Stimulated activated CD4-positive, alpha-beta T cell treated with anti-CD3 and anti-CD28 coated beads, Interleukin-1b, Interleukin-23, amount 100 ng/mL, for 4 hours (primary cell): ENCODE measurements at regions not wholly inside any gene's neighbourhood (a gene's known extent, or its start where the extent isn't known, plus 50 kb on each side); places are given as distances from the start of the nearest gene placed in this dataset.
"Not testable (repeated sequence)": the region's sequence is repeated elsewhere in the genome, so short reads cannot be mapped to it uniquely, and the experiment has no call there.

Experiments used
- DNase-seq, 2 donors: peaks; one replicate each; pipeline ENCODE4 v3.0.0-alpha.2; 2020; ENCODE audit warnings: low read depth in 2 of 2

DNA sequence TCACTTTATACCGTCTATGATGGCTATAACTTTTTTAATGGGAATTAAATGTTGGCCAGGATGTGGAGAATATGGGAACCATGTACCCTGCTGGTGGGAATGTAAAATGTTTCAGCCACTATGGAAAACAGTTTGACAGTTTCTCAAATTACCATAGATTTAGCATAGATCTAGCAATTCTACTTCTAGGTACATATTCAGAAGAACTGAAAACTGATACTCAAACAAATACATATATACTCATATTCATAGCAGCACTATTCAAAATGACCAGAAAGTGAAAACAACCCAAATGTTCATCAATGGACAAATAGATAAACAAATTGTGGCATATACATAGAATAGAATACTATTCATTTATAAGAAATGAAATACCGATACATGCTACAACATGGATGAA lies 539.4 kb downstream of the IGSF11 start:
- DNase-seq: no peak

DNA sequence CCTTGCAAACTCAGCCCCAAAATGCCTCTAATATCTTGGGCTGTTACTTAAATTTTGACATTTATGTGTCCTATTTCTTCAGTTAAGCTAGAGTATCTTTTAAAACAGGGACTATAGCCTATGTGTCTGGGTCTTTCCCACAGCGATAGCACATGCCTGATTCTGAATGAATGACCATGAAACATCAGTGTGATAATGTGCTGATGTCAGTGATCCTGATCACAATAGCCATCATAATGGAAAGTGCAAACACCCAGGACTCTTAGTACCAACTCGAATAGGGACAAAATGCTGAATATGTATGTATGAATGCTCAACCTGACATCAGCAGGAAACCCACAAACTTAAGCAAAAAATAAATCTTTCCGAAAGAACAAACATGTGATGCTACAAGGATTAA lies 537.4 kb downstream of the IGSF11 start:
- DNase-seq: no peak

DNA sequence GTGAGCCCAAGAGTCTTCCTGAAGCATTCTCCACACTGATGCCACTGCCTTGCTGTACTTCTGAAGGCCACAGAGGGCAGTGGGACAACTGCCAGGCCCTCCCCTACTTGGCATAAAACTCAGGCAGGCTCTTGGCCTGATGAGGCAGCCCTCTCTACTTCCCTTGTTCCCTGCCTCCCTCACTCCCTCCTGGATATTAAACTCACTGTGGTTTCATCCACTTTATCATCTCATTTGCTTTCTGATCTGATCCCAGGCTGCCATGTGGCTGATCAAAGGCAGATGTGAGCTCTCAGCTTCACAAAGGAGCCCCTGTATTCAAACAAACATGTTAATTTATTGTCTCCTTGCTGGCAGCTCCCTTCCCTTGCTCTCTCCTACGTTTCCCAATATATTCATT lies 533.5 kb downstream of the IGSF11 start:
- no peak for DNase-seq

DNA sequence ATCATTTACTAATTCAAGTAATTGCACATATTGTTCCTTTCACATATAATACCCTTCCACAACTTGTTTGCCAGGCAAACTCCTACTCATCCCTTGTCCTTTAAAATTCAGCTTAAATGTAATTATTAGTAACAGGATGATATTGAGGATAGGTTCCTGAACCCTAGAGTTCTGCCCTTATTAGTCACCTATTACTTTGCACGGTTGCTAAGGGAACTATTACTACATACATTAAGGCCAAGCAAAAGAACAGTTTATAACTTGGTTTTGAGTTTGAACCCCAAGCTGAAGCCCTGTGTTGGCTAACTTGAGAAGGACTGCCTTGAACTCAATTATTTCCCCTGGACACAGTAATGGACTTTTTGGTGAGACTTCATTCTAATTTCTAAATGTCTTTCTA lies 529.7 kb downstream of the IGSF11 start:
- no peak for DNase-seq

DNA sequence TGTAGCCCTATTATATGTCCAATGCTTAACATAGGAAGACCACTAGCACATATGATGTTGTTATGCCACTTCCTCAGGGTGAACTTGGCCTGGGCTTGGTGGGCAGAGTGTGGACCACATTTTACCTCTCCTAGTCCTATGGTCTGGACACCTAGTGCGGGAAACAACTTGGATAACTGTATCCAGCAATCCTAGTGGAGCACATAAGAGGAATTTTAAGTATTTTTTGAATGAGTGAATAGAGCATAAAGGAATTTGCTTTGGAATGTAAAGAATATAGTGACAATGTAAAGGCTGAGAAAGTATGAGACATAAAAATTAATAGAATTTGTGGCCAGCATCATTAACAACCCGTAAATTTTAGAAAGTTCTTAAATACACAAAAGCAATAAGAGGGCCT lies 528.9 kb downstream of the IGSF11 start:
- no peak for DNase-seq

DNA sequence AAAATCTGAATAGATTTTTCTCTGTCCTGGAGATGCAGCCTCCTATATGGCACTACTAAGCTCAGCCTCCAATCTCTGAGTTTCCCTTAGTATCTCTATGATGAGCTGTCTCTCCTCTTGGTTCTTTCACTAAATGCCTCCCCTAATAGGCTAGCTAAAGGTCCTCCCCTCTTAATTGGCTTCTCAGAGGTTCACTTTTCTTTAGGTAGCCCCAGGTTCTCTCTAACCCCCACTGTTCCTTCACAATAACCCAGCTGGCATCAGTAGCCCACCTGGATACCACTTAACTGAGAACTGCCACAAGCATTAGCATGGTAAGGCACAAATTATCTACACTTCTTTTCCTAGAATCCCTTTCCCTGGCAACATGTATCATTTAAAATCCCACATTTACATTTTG lies 523.2 kb downstream of the IGSF11 start:
- no peak for DNase-seq

DNA sequence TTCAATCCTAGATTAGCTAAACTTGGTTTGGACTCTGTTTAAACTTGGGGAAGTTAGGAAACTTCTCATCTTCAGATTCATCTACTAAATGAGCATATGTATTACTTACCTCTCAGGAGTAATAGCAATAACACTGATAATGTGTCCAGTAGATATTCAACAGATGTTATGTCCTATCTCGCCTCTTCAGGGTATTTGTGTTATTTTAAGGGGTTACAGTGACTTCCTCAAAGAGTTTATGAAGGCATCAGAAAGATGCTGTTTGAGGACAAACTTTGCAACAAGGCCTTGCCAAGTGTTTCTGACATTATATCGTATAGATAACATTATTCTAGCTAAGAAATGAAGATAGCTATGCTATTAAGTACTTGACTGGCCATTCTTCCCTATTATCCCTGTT lies 522.3 kb downstream of the IGSF11 start:
- DNase-seq: no peak

DNA sequence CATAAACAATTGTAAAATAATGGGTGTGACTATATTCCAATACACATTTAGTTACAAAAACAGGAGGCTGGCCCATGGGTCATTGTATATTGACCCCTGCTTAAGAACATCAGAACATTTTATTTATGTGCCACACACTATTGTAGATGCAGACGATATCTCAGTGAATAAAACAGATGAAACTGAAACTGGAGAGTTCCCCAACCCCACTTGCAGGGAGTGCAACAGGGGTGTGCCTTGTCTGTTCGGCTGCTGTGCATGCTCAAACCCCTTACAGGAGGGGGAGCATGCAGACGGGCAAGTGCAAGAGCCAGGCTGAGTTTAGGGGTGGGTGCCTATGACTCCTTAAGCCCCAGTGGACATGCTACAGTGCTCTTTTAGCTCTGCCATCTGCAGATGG lies 509.6 kb downstream of the IGSF11 start:
- no peak for DNase-seq

DNA sequence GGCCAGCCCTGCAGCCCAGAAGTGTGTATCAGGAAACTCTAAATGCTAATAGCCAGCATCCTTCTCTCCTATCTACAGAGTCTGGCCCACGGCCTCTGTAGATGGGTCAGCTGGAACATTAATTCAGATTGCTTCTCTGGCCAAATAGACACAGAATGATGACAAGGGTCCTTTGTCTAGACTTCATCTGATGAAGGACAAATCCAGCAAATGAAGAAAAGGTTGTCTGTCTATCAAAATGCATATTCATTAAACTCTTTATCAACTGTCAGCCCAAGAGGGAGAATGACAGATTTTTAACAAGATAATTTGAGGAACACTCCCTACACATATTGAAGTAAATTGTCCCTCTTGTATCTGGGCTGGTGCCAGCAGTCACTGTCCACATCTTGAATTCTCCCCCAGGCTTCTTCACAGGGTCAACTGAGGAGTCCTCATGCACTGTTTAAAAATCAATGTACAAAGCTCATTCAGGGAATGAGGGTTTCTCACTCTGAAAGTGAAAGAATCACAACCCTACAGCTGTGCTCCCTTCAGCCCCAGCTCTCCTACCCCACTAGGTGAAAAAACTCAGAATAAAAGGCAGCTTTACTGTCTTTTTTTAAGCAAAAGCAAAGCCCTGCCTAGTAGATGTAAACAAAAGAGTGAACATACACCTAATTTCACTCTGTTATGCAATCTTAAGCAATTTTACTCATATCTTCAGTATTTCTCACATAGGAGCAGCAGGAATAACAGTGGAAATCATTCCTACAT lies 507.7 kb downstream of the IGSF11 start:
- DNase-seq: no peak

DNA sequence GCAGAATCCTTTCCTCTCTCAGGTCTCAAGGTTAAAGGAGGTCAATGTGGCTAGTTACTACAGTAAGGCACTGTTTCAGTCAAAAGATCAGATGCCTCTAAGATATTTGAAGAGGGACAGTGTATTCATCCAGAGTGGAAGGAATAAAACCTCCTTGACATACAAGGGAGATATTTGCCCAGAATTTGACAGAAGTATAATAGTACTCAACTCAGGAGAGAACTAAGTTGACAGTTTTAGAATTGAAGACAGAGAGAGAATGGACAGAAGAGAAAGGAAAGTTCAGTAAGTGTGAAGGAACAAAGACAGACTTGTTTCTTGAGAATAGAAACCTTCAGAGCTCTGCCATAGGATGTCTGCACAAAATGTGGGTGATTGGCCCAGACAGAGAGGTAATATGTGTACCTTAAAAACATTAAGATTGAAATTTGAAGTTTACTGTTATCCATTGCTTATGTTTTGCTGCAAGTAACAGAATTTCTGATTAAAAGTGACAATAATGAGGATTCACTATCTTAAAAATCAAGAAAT lies 507.1 kb downstream of the IGSF11 start:
- no peak for DNase-seq

DNA sequence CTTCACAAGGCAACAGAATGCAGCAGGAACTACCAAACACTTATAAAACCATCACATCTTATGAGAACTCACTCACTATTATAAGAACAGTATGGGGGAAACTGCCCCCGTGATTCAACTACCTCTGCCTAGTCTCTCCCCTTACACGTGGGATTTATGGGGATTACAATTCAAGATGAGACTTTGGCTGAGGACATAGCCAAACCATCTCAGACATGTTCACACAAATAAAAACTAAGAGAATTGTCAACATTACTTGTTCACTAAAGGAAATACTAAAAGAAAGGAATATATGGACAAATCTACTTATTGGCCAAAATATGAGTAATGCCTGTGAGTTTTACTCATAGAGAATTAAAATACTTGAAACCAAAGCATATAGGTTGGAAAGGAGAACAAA lies 505.1 kb downstream of the IGSF11 start:
- DNase-seq: no peak

DNA sequence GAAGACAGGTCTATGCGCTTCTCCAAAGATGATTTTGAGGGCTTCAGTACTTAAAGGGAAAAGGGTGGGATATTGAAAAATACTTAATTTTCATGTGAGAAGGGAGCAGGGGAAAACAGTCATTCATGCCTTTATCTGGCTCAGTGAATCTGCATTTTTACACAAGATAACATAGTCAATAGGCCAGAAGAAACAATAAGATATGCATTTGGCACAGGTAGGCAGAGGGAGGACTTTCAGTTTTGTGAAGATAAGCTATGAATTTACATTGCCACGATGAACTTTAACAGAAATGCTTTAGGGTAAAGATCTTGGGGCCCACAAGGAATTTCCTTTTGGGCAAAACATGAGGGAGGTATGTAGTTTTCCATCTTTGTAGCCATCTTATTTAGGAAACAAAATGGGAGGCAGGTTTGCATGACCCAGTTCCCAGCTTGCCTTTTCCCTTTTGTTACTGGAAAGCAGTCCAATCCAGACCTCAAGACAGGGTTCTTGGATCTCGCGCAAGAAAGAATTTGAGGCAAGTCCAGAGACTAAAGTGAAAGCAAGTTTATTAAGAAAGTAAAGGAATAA lies 504.2 kb downstream of the IGSF11 start:
- no peak for DNase-seq

DNA sequence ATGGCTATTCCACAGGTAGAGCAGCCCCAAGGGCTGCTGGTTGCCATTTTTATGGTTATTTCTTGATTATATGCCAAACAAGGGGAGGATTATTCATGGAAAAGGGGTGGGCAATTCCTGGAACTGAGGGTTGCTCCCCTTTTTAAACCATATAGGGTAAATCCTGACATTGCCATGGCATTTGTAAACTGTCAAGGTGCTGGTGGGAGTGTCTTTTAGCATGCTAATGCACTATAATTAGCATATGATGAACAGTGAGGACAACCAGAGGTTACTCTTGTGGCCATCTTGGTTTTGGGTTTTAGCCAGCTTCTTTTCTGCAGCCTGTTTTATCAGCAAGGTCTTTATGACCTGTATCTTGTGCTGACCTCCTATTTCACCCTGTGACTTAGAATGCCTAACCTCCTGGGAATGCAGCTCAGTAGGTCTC lies 503.7 kb downstream of the IGSF11 start:
- not testable (repeated sequence) for DNase-seq

DNA sequence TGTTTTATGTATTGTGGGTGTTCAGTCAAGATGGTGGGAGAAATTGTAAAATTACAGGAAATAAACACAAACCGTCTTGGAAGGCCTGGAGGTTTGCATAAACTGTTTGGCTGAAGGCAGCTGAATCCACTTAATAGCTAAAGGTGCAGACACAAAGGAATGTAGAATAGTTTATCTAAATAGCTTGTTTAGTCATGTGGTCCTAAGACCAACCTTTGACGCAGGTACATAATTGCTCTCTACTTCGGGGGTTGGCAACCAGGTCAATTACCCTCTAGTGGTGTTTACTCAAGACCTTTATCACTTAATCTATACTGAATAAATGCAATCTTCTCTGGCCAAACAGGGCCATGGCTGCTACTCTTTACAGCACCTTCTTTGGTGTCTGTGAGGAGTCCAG lies 502.8 kb downstream of the IGSF11 start:
- no peak for DNase-seq

DNA sequence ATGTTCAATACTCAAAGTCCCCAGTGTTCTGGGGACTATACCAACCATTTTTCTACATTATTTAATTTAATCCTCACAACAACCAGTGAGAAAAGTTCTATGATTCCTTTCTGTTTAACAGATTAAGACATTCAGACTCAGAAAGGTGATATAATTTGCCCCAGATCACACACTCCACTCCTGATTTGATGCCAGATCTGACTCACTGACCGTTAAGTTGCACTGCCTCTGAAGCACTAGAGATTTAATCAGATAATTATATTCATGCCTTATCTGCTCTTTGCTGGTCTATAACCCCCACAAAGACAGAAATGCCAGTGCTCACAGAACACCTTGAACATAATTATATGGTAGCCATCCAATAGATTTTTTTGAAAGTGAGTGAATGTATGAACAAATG lies 501.0 kb downstream of the IGSF11 start:
- no peak for DNase-seq

DNA sequence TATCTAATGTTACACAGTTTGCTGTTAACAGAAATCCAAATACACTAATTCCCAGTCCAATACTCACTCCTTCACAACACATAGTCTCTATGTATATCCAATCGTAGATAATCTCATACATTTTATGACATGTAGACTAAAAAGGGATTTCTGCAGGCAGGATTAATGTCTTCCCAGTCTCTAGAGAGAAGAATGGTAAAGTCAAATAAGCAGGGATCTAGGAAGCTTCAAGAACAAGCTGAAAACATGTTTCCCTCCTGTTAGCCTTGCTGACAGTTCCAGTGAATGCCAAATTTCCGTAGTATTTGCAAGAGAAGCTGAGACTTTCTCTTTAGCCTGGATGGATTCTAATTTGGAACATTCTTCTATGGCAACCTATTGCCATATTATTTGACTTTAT lies 500.1 kb downstream of the IGSF11 start:
- DNase-seq: no peak

DNA sequence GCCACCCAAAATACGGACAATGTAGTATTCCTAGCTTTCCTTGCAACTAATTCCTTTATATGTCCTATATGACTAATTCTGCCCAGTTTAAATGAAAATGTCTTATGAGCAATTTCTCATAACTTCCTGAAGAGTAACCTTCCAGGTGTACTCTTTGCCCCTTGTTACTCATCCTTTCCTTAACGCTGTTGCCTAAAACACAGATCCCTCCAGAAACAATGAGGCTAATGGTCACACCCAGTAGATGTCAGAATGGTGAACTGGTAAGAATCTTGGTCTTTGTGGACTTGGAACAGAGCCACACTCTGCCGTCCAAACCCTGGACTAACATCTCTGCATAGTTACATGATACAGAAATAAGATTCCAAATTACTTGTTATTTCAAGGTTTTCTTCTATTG lies 497.9 kb downstream of the IGSF11 start:
- DNase-seq: no peak

DNA sequence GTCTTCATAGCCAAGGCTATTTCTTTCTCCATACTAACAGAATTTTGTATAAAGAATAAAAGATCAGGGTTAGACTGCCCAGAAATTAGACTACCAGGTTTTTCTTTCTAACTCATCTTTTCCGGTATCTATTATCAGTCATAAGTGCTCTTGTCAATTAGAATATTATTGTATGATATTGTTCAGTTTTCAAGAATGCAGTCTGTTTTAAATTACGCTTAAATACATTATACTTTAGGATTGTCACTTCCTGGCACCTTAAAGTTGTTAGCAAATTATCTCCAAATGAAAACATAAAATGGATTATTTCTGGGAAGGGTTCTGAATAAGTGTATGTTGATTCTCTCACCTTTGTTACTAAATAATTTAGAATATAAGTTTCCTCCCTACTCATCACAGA lies 497.2 kb downstream of the IGSF11 start:
- DNase-seq: no peak

DNA sequence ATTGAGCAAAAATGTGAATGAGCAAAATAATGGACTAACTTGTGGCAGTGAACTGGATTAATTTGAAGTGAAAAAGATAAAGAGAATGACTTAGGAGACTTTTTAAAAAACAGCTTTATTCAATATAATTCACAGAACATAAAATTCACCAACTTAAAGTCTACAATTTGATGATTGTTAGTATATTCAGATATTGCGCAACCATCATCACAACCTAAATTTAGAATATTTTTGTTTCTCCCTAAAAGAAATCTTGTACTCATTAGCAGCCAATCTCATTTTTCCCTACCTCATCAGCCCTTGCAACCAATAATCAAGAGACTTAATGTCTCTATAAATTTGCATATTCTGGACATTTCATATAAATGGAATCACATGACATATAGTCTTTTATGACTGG lies 496.5 kb downstream of the IGSF11 start:
- DNase-seq: no peak

DNA sequence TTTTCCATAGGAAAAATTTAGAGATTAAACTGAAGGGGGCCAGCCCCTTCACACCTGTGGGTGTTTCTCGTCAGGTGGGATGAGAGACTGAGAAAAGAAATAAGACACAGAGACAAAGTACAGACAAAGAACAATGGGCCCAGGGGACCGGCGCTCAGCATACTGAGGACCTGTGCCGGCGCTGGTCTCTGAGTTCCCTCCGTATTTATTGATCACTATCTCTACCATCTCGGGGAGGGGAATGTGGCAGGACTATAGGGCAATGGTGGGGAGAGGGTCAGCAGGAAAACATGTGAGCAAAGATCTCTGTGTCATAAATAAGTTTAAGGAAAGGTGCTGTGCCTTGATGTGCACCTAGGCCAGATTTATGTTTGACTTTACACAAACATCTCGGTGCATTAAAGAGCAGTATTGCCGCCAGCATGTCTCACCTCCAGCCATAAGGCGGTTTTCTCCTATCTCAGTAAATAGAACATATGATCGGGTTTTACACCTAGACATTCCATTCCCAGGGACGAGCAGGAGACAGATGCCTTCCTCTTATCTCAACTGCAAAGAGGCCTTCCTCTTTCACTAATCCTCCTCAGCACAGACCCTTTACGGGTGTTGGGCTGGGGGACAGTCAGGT lies 494.7 kb downstream of the IGSF11 start:
- DNase-seq: not testable (repeated sequence)

DNA sequence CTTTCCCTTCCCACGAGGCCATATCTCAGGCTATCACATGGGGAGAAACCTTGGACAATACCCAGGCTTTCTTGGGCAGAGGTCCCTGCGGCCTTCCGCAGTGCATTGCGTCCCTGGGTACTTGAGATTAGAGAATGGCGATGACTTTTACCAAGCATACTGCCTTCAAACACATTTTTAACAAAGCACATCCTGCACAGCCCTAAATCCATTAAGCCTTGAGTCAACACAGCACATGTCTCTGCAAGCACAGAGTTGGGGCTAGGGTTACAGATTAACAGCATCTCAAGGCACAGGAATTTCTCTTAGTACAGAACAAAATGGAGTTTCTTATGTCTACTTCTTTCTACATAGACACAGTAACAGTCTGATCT lies 494.2 kb downstream of the IGSF11 start:
- DNase-seq: not testable (repeated sequence)

DNA sequence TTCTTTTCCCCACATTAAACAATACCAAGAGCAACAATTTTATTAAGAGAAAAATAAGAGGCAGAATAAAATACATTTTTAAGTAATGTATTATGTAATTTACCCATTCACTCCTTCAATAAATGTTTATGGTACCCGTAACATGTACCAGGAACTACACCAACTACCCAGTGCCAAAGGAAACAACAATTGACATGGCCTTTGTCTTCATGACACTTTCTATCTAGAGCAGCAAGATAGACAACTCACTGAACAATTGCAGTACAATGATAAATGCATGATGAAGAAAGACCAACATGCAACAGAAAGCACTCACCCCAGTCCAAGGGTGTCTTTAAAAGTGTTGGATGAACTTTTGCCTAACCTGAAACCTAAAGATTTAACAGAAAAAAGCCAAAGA lies 493.8 kb downstream of the IGSF11 start:
- no peak for DNase-seq

DNA sequence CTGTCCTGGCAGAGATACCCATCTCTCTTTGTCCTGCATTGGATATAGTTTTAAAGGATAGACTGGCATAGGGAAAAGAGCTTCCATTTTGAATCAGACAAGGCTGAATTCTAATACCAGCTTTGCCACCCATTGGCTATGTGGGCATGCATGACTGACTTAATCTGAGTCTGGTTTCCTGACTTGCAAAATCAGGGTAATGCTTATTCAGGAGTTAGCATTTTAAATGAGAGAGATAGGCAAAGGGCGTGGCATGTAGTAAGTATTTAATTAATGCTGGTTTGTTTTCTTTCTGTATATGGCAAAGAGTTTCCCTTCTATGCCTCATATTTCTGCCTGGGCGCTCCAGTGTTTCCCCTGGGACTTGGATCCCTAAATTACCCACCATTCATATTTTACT lies 492.9 kb downstream of the IGSF11 start:
- DNase-seq: no peak
